ENCODE measurements at regions not wholly inside any gene's neighbourhood (a gene's known extent, or its start where the extent isn't known, plus 50 kb on each side); places are given as distances from the start of the nearest gene placed in this dataset.
A peak's percentile ranks its signal among the peaks of the same experiment; 100 is the strongest.

DNA sequence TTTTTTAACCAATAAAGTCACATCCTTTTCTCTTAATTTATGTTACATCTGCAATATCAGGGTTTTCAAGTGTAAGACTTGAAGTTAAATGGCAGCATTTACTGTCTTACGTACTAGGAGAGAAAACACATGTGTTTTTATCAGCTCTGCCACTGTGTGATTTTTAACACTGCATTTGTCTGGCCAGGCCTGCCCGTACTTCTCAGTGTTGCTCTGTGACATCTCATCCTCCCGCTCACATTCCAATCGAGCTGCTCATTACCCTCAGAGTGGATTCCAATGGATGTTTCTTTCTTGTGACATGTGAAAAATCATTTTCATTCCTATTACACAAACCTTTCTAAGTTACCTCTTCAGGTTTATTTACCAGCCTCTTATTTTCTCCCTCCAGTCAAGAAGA is 420.3 kb downstream of the FAT4 start:
- H3K9me3 Mint-ChIP-seq = peaks cover 3% of the 10 kb centered on the region
- ATAC-seq = no peak
- ChIA-PET POLR2A (no interaction called here), CTCF (interaction anchor here (1.0 kb wide), 1 partner anchor 421 kb away, joined by 3 read pairs; no protein-coding TSS in a partner anchor)
- H3K4me1 Mint-ChIP-seq (ENCODE audit: low read depth) = no peaks in the 10 kb centered on the region
- TF ChIP-seq, protein P1, sequence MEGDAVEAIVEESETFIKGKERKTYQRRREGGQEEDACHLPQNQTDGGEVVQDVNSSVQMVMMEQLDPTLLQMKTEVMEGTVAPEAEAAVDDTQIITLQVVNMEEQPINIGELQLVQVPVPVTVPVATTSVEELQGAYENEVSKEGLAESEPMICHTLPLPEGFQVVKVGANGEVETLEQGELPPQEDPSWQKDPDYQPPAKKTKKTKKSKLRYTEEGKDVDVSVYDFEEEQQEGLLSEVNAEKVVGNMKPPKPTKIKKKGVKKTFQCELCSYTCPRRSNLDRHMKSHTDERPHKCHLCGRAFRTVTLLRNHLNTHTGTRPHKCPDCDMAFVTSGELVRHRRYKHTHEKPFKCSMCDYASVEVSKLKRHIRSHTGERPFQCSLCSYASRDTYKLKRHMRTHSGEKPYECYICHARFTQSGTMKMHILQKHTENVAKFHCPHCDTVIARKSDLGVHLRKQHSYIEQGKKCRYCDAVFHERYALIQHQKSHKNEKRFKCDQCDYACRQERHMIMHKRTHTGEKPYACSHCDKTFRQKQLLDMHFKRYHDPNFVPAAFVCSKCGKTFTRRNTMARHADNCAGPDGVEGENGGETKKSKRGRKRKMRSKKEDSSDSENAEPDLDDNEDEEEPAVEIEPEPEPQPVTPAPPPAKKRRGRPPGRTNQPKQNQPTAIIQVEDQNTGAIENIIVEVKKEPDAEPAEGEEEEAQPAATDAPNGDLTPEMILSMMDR (IDR thresholded peaks at IDR 0.05) = no peak
- H3K27ac Mint-ChIP-seq = no peak overlapping the region
- H3K27me3 Mint-ChIP-seq = no peaks in the 10 kb centered on the region
- no peaks in the 10 kb centered on the region for H3K36me3 Mint-ChIP-seq (ENCODE audit: low read depth)
- intact Hi-C loops (cut with micrococcal nuclease) = loop anchor here (10.0 kb wide), 1 partner anchor 420 kb away; the partner anchor contains the start of gene FAT4
- no peak for DNase-seq
- H3K4me3 Mint-ChIP-seq = no peak overlapping the region

DNA sequence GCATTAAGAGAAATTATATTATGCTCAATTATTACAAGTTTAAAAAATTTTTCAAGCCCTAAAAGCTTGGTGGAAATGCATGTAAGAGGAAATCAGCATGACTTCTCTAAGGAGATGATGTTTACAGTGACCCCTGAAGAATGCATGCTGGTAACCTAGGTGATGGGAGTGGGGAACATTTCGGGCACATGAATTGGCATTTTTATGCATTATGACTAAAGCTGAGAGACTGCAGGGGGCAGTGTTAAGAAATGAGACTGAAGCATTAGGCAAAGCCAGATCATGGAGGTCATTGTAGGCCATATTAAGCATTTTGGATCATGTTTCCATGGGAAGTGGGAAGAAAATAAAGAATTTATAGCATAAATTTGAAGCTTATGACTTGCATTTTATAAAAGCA is 421.3 kb downstream of the FAT4 start:
- no peaks in the 10 kb centered on the region for H3K4me1 Mint-ChIP-seq (ENCODE audit: low read depth)
- no peaks in the 10 kb centered on the region for H3K36me3 Mint-ChIP-seq (ENCODE audit: low read depth)
- POLR2A ChIA-PET = no interaction called here
- H3K27ac Mint-ChIP-seq = no peak overlapping the region
- TF ChIP-seq, protein P1 (IDR thresholded peaks at IDR 0.05) = no peak
- CTCF ChIA-PET = no interaction called here
- H3K4me3 Mint-ChIP-seq = no peak overlapping the region
- no peak for ATAC-seq
- no peaks in the 10 kb centered on the region for H3K27me3 Mint-ChIP-seq
- DNase-seq = no peak
- intact Hi-C loops (cut with micrococcal nuclease) = loop anchor here (10.0 kb wide), 1 partner anchor 421 kb away; the partner anchor contains the start of gene FAT4
- H3K9me3 Mint-ChIP-seq = peaks cover 2% of the 10 kb centered on the region

DNA sequence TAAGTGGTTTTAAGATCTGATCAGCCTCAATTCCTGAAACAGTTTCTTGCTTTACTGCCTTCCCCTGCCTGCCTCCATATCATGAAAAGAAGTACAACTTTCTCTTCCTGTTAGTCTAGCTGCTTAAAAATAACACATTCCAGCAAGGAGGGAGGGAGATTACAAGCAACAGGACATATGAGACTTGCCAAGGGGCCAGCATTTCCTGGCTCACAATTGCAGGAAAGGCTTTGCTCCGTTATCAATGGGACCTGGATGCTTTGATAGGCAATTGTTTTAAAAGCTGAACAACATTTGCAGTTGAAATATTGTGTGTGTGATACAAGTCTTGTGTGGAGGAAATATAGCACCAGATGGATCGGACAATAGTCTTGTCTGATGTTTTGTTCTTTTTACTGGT is 425.0 kb downstream of the FAT4 start:
- CTCF ChIA-PET = no interaction called here
- intact Hi-C loops (cut with micrococcal nuclease) = loop anchor here (10.0 kb wide), 1 partner anchor 425 kb away; the partner anchor contains the start of gene FAT4
- Mint-ChIP-seq H3K9me3 (peaks cover 2% of the 10 kb centered on the region), H3K27me3 (no peaks in the 10 kb centered on the region), H3K4me1 (ENCODE audit: low read depth) (no peaks in the 10 kb centered on the region), H3K27ac (no peak overlapping the region), H3K4me3 (no peak overlapping the region), H3K36me3 (ENCODE audit: low read depth) (no peaks in the 10 kb centered on the region)
- DNase-seq (no peak), ATAC-seq (no peak)
- TF ChIP-seq, protein P1 (IDR thresholded peaks at IDR 0.05) = no peak
- POLR2A ChIA-PET = no interaction called here

DNA sequence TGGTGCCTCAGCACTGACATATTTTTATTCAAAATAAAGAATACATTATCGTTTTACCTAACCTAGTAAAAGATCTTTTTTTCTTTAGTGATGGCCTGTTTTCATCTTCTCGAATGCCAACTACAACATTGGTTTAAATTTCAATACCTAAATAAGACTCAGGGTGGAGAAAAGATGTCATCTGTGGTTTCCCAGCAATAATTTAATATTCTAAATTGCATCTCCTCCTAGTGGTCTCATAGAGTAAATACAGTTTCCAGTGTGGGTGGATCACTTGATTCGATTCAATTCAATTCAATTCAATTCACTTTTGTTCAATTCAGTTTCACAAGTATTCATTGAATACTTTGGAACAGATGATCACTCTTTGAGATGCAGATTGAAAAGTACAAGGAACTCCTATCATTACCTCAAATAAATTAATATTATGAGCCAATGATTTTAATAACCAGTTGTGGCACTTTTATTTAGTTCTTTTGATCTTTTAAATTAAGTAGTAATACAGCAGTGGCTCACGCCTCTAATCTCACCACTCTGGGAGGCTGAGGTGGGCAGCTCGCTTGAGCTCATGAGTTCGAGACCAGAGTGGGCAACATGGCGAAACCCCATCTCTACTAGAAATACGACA is 427.2 kb downstream of the FAT4 start:
- intact Hi-C loops (cut with micrococcal nuclease) = no loop called here
- Mint-ChIP-seq H3K4me3 (no peak overlapping the region), H3K36me3 (ENCODE audit: low read depth) (no peaks in the 10 kb centered on the region), H3K27ac (no peak overlapping the region), H3K27me3 (no peaks in the 10 kb centered on the region), H3K4me1 (ENCODE audit: low read depth) (no peaks in the 10 kb centered on the region), H3K9me3 (peaks cover 5% of the 10 kb centered on the region)
- ChIA-PET CTCF (no interaction called here), POLR2A (no interaction called here)
- DNase-seq (no peak), ATAC-seq (no peak)
- TF ChIP-seq, protein P1 (IDR thresholded peaks at IDR 0.05) = peak; percentile 45

DNA sequence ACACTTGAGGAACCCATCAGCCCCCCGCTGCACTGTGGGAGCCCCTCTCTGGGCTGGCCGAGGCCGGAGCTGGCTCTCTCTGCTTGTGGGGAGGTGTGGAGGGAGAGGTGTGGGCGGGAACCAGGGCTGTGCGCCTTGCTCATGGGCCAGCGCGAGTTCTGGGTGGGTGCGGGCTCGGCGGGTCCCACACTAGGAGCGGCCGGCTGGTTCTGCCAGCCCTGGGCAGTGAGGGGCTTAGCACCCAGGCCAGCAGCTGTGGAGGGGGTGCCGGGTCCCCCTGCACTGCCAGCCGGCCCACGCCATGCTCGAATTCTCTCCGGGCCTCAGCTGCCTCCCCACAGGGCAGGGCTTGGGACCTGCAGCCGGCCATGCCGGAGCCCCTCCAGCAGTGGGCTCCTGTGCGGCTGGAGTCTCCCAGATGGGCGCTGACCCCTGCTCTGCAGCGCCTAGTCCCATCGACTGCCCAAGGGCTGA is 430.2 kb downstream of the FAT4 start:
- ChIA-PET CTCF (no interaction called here), POLR2A (no interaction called here)
- ATAC-seq (no peak), DNase-seq (no peak)
- Mint-ChIP-seq H3K27ac (no peak overlapping the region), H3K4me3 (no peak overlapping the region), H3K4me1 (ENCODE audit: low read depth) (no peaks in the 10 kb centered on the region), H3K27me3 (no peaks in the 10 kb centered on the region), H3K9me3 (peaks cover 11% of the 10 kb centered on the region), H3K36me3 (ENCODE audit: low read depth) (no peaks in the 10 kb centered on the region)
- TF ChIP-seq, protein P1 (IDR thresholded peaks at IDR 0.05) = no peak
- intact Hi-C loops (cut with micrococcal nuclease) = no loop called here
